Colonic mucosa (tissue), 4 donors: ENCODE measurements at regions not wholly inside any gene's neighbourhood (a gene's known extent, or its start where the extent isn't known, plus 50 kb on each side); places are given as distances from the start of the nearest gene placed in this dataset.

ENCODE experiments used
- DNase-seq: peaks from one replicate; pipeline ENCODE4 v3.0.0-alpha.2; 2020
- H3K27ac ChIP-seq: fragments of 200-600 bp; one replicate; pipeline ENCODE4 v1.8.0; 2021
- H3K27me3 ChIP-seq: fragments of 200-600 bp; one replicate; pipeline ENCODE4 v1.8.0; 2021
- H3K36me3 ChIP-seq: fragments of 200-600 bp; one replicate; pipeline ENCODE4 v1.8.0; 2021
- H3K4me1 ChIP-seq: fragments of 200-600 bp; one replicate; pipeline ENCODE4 v1.8.0; 2021; ENCODE audit warnings: mild to moderate bottlenecking
- H3K4me3 ChIP-seq: fragments of 200-600 bp; one replicate; pipeline ENCODE4 v1.8.0; 2021
- H3K9ac ChIP-seq, 2 donors: one replicate each; pipeline ENCODE4 v1.7.0; 2013; ENCODE audit warnings: control low read depth in 2 of 2, low read depth in 2 of 2, low read length in 2 of 2
- H3K9me3 ChIP-seq: fragments of 200-600 bp; one replicate; pipeline ENCODE4 v1.8.0; 2021
- intact Hi-C: fragments of 100-400 bp; cut with DNase I; formaldehyde crosslinking; loops from one replicate; pipeline ENCODE4 v1.14.1; 2022
- TF ChIP-seq, protein P1 (sequence below): fragments of 200-600 bp; IDR thresholded peaks from one replicate; pipeline ENCODE4 v1.8.0; 2022; ENCODE audit warnings: antibody characterized with exemption, mild to moderate bottlenecking
- donor health status: healthy.
- donor health status: DM: no; HTN: no; CAD: no.
- donor health status: DM: no; HTN: no; CAD: no.

DNA sequence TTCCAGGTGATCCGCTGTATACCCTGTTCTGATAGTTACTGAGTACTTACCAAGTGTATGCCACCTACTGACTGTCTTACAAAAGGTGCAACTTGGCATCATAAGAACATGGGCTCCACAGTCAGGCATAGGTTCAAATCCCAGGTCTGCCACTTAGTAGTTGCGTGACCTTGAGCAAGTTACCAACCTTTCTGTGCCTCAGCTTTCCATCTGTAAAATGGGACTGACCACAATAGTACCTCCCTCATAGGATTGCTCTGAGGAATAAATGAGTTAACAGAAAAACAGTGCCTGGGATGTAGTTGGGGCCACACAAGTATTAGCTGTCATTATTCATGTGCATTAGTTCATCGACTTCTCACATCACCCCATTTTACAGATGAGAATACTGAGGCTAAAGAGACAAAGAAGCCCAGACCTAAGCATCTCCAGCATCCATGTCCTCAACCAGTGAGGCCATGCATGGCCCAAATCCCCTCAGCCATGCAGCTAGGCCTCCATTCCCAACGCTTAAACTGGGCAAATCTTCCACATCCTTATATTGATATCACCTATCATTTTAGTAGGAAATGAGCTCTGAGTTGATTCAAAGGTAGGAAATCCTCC, 51.3 kb upstream of the UBE2L5 start:
- no peak for DNase-seq
- Histone ChIP-seq H3K9ac (peak overlapping the region in 1 of 2 donors; percentile 36), H3K4me3 (no peak overlapping the region), H3K27me3 (no peaks in the 10 kb centered on the region), H3K36me3 (no peaks in the 10 kb centered on the region), H3K9me3 (no peaks in the 10 kb centered on the region), H3K4me1 (no peaks in the 10 kb centered on the region), H3K27ac (peak overlapping the region; percentile 89)
- intact Hi-C loops = no loop called here
- TF ChIP-seq, protein P1, sequence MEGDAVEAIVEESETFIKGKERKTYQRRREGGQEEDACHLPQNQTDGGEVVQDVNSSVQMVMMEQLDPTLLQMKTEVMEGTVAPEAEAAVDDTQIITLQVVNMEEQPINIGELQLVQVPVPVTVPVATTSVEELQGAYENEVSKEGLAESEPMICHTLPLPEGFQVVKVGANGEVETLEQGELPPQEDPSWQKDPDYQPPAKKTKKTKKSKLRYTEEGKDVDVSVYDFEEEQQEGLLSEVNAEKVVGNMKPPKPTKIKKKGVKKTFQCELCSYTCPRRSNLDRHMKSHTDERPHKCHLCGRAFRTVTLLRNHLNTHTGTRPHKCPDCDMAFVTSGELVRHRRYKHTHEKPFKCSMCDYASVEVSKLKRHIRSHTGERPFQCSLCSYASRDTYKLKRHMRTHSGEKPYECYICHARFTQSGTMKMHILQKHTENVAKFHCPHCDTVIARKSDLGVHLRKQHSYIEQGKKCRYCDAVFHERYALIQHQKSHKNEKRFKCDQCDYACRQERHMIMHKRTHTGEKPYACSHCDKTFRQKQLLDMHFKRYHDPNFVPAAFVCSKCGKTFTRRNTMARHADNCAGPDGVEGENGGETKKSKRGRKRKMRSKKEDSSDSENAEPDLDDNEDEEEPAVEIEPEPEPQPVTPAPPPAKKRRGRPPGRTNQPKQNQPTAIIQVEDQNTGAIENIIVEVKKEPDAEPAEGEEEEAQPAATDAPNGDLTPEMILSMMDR = no peak

DNA sequence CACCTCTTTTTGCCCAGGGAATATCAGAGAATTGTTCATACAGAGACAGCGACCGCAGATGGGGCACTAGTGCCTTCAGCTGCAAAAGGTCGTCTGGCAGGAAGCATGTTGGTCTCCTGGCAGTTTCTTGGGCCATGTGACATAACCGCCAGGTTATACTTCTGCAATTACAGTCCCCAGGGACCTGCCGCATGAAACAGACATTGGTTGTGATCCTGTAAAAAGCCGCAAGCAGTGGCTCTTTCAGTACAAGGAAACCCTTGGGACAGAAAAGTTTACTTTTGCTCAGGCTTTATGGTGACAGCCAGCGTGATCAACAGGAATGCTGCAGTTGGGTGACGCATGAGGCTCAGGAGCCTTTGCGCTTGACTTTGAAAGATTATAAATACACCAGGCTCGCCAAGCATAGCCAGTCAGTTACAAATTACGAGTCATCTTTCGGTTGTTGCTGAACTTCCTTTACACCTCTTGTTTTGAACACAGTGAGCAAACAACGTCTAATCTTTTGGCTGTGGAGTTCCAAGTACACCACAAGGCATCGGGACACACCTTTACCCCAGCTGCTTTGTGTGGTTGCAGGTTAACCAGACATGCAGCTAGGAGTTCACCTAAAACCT, 50.5 kb upstream of the UBE2L5 start:
- Histone ChIP-seq H3K4me1 (no peaks in the 10 kb centered on the region), H3K27ac (peak overlapping the region; percentile 89), H3K9me3 (no peaks in the 10 kb centered on the region), H3K4me3 (peak overlapping the region; percentile 1), H3K27me3 (no peaks in the 10 kb centered on the region), H3K36me3 (no peaks in the 10 kb centered on the region), H3K9ac (peak overlapping the region; percentile 36 to 47)
- TF ChIP-seq, protein P1 = no peak
- intact Hi-C loops = no loop called here
- DNase-seq = peak; percentile 80
